CD4-positive, alpha-beta T cell treated with Interleukin-6 at 100 ng/mL for 8 hours (primary cell): ENCODE measurements at regions not wholly inside any gene's neighbourhood (a gene's known extent, or its start where the extent isn't known, plus 50 kb on each side); places are given as distances from the start of the nearest gene placed in this dataset.
"Not testable (repeated sequence)": the region's sequence is repeated elsewhere in the genome, so short reads cannot be mapped to it uniquely, and the experiment has no call there.

Source experiments
- DNase-seq: peaks from one replicate; pipeline ENCODE4 v3.0.0-alpha.2; 2020; ENCODE audit warnings: mixed read lengths, low spot score

GRCh38 chr12:59517522-59517921 lies 78.3 kb upstream of the SLC16A7 start:
- no peak for DNase-seq

- DNase-seq = no peak
These were observed 94.9 kb upstream of the SLC16A7 start for GRCh38 chr12:59500915-59501314.

GRCh38 chr12:59500335-59500734 lies 95.5 kb upstream of the SLC16A7 start:
- DNase-seq = no peak

GRCh38 chr12:59499774-59500173 lies 96.1 kb upstream of the SLC16A7 start:
- no peak for DNase-seq

- DNase-seq = no peak
These were observed 101.2 kb upstream of the SLC16A7 start for GRCh38 chr12:59494617-59495016.

GRCh38 chr12:59491877-59492276 lies 104.0 kb upstream of the SLC16A7 start:
- no peak for DNase-seq

GRCh38 chr12:59486827-59487226 lies 109.0 kb upstream of the SLC16A7 start:
- no peak for DNase-seq

- no peak for DNase-seq
These were observed 111.3 kb upstream of the SLC16A7 start for GRCh38 chr12:59484575-59484974.

GRCh38 chr12:59474236-59474635 lies 121.6 kb upstream of the SLC16A7 start:
- not testable (repeated sequence) for DNase-seq

GRCh38 chr12:59472273-59472672 lies 123.6 kb upstream of the SLC16A7 start:
- DNase-seq = no peak

GRCh38 chr12:59459966-59460660 lies 135.7 kb upstream of the SLC16A7 start:
- DNase-seq = no peak

- no peak for DNase-seq
These were observed 142.4 kb upstream of the SLC16A7 start for GRCh38 chr12:59453475-59453874.

GRCh38 chr12:59452746-59453145 lies 143.1 kb upstream of the SLC16A7 start:
- no peak for DNase-seq

GRCh38 chr12:59452259-59452658 lies 143.6 kb upstream of the SLC16A7 start:
- no peak for DNase-seq

- DNase-seq = no peak
These were observed 149.7 kb upstream of the SLC16A7 start for GRCh38 chr12:59446116-59446515.

- DNase-seq = peak; percentile 4
These were observed 150.9 kb upstream of the SLC16A7 start for GRCh38 chr12:59444932-59445331.

GRCh38 chr12:59432057-59432456 lies 163.8 kb upstream of the SLC16A7 start:
- no peak for DNase-seq

- DNase-seq = no peak
These were observed 164.6 kb upstream of the SLC16A7 start for GRCh38 chr12:59431266-59431665.

- no peak for DNase-seq
These were observed 166.1 kb upstream of the SLC16A7 start for GRCh38 chr12:59429766-59430165.

GRCh38 chr12:59425798-59426197 lies 170.0 kb upstream of the SLC16A7 start:
- DNase-seq = no peak

GRCh38 chr12:59424666-59425065 lies 171.2 kb upstream of the SLC16A7 start:
- not testable (repeated sequence) for DNase-seq

GRCh38 chr12:59414051-59414450 lies 181.8 kb upstream of the SLC16A7 start:
- DNase-seq = no peak

- no peak for DNase-seq
These were observed 187.4 kb upstream of the SLC16A7 start for GRCh38 chr12:59408431-59408830.

- DNase-seq = no peak
These were observed 188.0 kb upstream of the SLC16A7 start for GRCh38 chr12:59407799-59408198.
